ENCODE measurements at regions not wholly inside any gene's neighbourhood (a gene's known extent, or its start where the extent isn't known, plus 50 kb on each side); places are given as distances from the start of the nearest gene placed in this dataset.

- TF ChIP-seq, protein P1, sequence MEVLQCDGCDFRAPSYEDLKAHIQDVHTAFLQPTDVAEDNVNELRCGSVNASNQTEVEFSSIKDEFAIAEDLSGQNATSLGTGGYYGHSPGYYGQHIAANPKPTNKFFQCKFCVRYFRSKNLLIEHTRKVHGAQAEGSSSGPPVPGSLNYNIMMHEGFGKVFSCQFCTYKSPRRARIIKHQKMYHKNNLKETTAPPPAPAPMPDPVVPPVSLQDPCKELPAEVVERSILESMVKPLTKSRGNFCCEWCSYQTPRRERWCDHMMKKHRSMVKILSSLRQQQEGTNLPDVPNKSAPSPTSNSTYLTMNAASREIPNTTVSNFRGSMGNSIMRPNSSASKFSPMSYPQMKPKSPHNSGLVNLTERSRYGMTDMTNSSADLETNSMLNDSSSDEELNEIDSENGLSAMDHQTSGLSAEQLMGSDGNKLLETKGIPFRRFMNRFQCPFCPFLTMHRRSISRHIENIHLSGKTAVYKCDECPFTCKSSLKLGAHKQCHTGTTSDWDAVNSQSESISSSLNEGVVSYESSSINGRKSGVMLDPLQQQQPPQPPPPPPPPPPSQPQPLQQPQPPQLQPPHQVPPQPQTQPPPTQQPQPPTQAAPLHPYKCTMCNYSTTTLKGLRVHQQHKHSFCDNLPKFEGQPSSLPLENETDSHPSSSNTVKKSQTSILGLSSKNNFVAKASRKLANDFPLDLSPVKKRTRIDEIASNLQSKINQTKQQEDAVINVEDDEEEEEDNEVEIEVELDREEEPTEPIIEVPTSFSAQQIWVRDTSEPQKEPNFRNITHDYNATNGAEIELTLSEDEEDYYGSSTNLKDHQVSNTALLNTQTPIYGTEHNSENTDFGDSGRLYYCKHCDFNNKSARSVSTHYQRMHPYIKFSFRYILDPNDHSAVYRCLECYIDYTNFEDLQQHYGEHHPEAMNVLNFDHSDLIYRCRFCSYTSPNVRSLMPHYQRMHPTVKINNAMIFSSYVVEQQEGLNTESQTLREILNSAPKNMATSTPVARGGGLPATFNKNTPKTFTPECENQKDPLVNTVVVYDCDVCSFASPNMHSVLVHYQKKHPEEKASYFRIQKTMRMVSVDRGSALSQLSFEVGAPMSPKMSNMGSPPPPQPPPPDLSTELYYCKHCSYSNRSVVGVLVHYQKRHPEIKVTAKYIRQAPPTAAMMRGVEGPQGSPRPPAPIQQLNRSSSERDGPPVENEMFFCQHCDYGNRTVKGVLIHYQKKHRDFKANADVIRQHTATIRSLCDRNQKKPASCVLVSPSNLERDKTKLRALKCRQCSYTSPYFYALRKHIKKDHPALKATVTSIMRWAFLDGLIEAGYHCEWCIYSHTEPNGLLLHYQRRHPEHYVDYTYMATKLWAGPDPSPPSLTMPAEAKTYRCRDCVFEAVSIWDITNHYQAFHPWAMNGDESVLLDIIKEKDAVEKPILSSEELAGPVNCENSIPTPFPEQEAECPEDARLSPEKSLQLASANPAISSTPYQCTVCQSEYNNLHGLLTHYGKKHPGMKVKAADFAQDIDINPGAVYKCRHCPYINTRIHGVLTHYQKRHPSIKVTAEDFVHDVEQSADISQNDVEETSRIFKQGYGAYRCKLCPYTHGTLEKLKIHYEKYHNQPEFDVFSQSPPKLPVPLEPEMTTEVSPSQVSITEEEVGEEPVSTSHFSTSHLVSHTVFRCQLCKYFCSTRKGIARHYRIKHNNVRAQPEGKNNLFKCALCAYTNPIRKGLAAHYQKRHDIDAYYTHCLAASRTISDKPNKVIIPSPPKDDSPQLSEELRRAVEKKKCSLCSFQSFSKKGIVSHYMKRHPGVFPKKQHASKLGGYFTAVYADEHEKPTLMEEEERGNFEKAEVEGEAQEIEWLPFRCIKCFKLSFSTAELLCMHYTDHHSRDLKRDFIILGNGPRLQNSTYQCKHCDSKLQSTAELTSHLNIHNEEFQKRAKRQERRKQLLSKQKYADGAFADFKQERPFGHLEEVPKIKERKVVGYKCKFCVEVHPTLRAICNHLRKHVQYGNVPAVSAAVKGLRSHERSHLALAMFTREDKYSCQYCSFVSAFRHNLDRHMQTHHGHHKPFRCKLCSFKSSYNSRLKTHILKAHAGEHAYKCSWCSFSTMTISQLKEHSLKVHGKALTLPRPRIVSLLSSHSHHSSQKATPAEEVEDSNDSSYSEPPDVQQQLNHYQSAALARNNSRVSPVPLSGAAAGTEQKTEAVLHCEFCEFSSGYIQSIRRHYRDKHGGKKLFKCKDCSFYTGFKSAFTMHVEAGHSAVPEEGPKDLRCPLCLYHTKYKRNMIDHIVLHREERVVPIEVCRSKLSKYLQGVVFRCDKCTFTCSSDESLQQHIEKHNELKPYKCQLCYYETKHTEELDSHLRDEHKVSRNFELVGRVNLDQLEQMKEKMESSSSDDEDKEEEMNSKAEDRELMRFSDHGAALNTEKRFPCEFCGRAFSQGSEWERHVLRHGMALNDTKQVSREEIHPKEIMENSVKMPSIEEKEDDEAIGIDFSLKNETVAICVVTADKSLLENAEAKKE (CRISPR knock-in tag; IDR thresholded peaks at IDR 0.05): no peak
Observed at GRCh38 chr9:13642646-13643045, 363.2 kb upstream of the MPDZ start (continued).

DNA sequence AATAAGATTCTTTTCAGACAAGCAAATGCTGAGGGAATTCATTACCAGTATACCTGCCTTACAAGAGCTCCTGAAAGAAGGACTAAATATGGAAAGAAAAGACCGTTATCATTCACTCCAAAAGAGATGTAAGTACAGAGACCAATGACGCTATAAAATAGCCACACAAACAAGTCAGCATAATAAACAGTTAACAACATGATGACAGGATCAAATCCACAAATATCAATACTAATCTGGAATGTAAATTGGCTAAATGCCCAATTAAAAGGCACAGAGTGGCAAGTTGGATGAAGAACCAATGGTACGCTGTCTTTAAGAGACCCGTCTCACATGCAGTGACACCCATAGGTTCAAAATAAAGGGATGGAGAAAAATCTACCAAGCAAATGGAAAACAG is 349.6 kb upstream of the MPDZ start:
- Mint-ChIP-seq H3K4me3 (no peak overlapping the region), H3K27ac (no peak overlapping the region), H3K9me3 (peaks cover 2% of the 10 kb centered on the region; the same call in 2 of the 3 replicates), H3K36me3 (ENCODE audit: low read depth) (no peaks in the 10 kb centered on the region), H3K4me1 (no peaks in the 10 kb centered on the region), H3K27me3 (ENCODE audit: insufficient read depth, low read depth, poor library complexity) (no peaks in the 10 kb centered on the region)
- H4K20me1 ChIP-seq (replicated peaks; ENCODE audit: insufficient read depth): no peaks in the 10 kb centered on the region
- no peaks in the 10 kb centered on the region; the same call in 1 of the 2 replicates for H3K36me3 ChIP-seq (ENCODE audit: insufficient read depth)
- no peaks in the 10 kb centered on the region for H3K27me3 ChIP-seq (ENCODE audit: insufficient read depth)
- H3K9me2 ChIP-seq (ENCODE audit: insufficient read depth): peaks cover 18% of the 10 kb centered on the region
- H3K4me3 ChIP-seq: no peak overlapping the region
- no peak overlapping the region for H3K27ac ChIP-seq (ENCODE audit: low read depth)
- ATAC-seq: no peak
- H3F3A ChIP-seq (replicated peaks; ENCODE audit: low read depth): no peaks in the 10 kb centered on the region
- H3K4me1 ChIP-seq (ENCODE audit: insufficient read depth): no peaks in the 10 kb centered on the region
- H2AFZ ChIP-seq: no peak overlapping the region
- TF ChIP-seq ZNF331 (CRISPR knock-in tag; IDR thresholded peaks at IDR 0.05; ENCODE audit: low read depth): no peak
- TF ChIP-seq STAT1 (IDR thresholded peaks at IDR 0.05; ENCODE audit: unreplicated experiment): no peak
- no peak for TF ChIP-seq EZH2 (IDR thresholded peaks at IDR 0.05; ENCODE audit: low read depth, unreplicated experiment)
- H3K4me2 ChIP-seq: no peak overlapping the region
- H3K79me2 ChIP-seq (replicated peaks; ENCODE audit: insufficient read depth): no peaks in the 10 kb centered on the region
- DNase-seq (ENCODE audit: low spot score): no peak

- no peak overlapping the region for H3K4me3 Mint-ChIP-seq
- no peaks in the 10 kb centered on the region; the same call in 1 of the 2 replicates for H3K36me3 ChIP-seq (ENCODE audit: insufficient read depth)
- H3K27ac ChIP-seq (ENCODE audit: low read depth): no peak overlapping the region
- H3K27ac Mint-ChIP-seq: no peak overlapping the region
- no peaks in the 10 kb centered on the region for H3K79me2 ChIP-seq (replicated peaks; ENCODE audit: insufficient read depth)
- H2AFZ ChIP-seq: no peak overlapping the region
- peaks cover 18% of the 10 kb centered on the region for H3K9me2 ChIP-seq (ENCODE audit: insufficient read depth)
- no peaks in the 10 kb centered on the region for H4K20me1 ChIP-seq (replicated peaks; ENCODE audit: insufficient read depth)
- H3K36me3 Mint-ChIP-seq (ENCODE audit: low read depth): no peaks in the 10 kb centered on the region
- H3K4me3 ChIP-seq: no peak overlapping the region
- no peaks in the 10 kb centered on the region for H3K4me1 ChIP-seq (ENCODE audit: insufficient read depth)
- no peaks in the 10 kb centered on the region for H3K27me3 Mint-ChIP-seq (ENCODE audit: insufficient read depth, low read depth, poor library complexity)
- no peaks in the 10 kb centered on the region for H3F3A ChIP-seq (replicated peaks; ENCODE audit: low read depth)
- ATAC-seq (no peak), DNase-seq (ENCODE audit: low spot score) (no peak)
- H3K4me2 ChIP-seq: no peak overlapping the region
- H3K4me1 Mint-ChIP-seq: no peaks in the 10 kb centered on the region
- peaks cover 2% of the 10 kb centered on the region; the same call in 2 of the 3 replicates for H3K9me3 Mint-ChIP-seq
- no peaks in the 10 kb centered on the region for H3K27me3 ChIP-seq (ENCODE audit: insufficient read depth)
- TF ChIP-seq CREB1 (CRISPR knock-in tag; IDR thresholded peaks at IDR 0.05; ENCODE audit: low read depth) (no peak), EZH2 (IDR thresholded peaks at IDR 0.05; ENCODE audit: low read depth, unreplicated experiment) (no peak), ZNF331 (CRISPR knock-in tag; IDR thresholded peaks at IDR 0.05; ENCODE audit: low read depth) (no peak), CTCF (conservative IDR thresholded peaks at IDR 0.05; ENCODE audit: low read depth in 2 of 2) (no peak), STAT1 (IDR thresholded peaks at IDR 0.05; ENCODE audit: unreplicated experiment) (no peak)
Observed at GRCh38 chr9:13628526-13628925, 349.0 kb upstream of the MPDZ start.

Data from GM23338 (cell line).